Upper lobe of left lung (tissue), 4 donors: ENCODE measurements at regions not wholly inside any gene's neighbourhood (a gene's known extent, or its start where the extent isn't known, plus 50 kb on each side); places are given as distances from the start of the nearest gene placed in this dataset.

Experiments used
- EP300 ChIP-seq, 4 donors: sonication (generic); formaldehyde crosslinking; IDR thresholded peaks; one replicate each; pipeline ENCODE4 v1.5.1; 2017; ENCODE audit warnings: antibody characterized with exemption in 4 of 4, control low read depth in 2 of 4
- POLR2A ChIP-seq, 4 donors: fragments of 450-650 bp; IDR thresholded peaks; one replicate each; pipeline ENCODE4 v1.5.1; 2016 to 2017; ENCODE audit warnings: antibody characterized with exemption in 4 of 4, mild to moderate bottlenecking in 2 of 4
- POLR2AphosphoS5 ChIP-seq, 2 donors: sonication (generic); formaldehyde crosslinking; IDR thresholded peaks; one replicate each; pipeline ENCODE4 v1.5.1; 2017; ENCODE audit warnings: antibody characterized with exemption in 2 of 2
- TF ChIP-seq, protein P1 (sequence below), 6 experiments: fragments of 450-650 bp in 4 of 6; fragments of 200-600 bp in 2 of 6; sonication (generic) in 2 of 6; IDR thresholded peaks; one replicate each; pipeline ENCODE4 v1.5.1; 2016 to 2019; ENCODE audit warnings: antibody characterized with exemption in 6 of 6

GRCh38 chr4:107559653-107560052 lies 160.4 kb downstream of the PAPSS1 start:
- TF ChIP-seq, protein P1, sequence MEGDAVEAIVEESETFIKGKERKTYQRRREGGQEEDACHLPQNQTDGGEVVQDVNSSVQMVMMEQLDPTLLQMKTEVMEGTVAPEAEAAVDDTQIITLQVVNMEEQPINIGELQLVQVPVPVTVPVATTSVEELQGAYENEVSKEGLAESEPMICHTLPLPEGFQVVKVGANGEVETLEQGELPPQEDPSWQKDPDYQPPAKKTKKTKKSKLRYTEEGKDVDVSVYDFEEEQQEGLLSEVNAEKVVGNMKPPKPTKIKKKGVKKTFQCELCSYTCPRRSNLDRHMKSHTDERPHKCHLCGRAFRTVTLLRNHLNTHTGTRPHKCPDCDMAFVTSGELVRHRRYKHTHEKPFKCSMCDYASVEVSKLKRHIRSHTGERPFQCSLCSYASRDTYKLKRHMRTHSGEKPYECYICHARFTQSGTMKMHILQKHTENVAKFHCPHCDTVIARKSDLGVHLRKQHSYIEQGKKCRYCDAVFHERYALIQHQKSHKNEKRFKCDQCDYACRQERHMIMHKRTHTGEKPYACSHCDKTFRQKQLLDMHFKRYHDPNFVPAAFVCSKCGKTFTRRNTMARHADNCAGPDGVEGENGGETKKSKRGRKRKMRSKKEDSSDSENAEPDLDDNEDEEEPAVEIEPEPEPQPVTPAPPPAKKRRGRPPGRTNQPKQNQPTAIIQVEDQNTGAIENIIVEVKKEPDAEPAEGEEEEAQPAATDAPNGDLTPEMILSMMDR (IDR thresholded peaks at IDR 0.05), result no peak
- TF ChIP-seq POLR2AphosphoS5 (IDR thresholded peaks at IDR 0.05), result no peak
- TF ChIP-seq EP300 (IDR thresholded peaks at IDR 0.05), result no peak
- no peak for TF ChIP-seq POLR2A (IDR thresholded peaks at IDR 0.05)
